NCI-H2107 (cell line): ENCODE measurements at regions not wholly inside any gene's neighbourhood (a gene's known extent, or its start where the extent isn't known, plus 50 kb on each side); places are given as distances from the start of the nearest gene placed in this dataset.

ENCODE experiments used
- DNase-seq: peaks from one replicate; lab custom pipeline; 2025; lab: John Stamatoyannopoulos, UW

- DNase-seq: no peak
Observed at GRCh38 chr2:10201201-10201600, 78.7 kb downstream of the RRM2 start.

DNA sequence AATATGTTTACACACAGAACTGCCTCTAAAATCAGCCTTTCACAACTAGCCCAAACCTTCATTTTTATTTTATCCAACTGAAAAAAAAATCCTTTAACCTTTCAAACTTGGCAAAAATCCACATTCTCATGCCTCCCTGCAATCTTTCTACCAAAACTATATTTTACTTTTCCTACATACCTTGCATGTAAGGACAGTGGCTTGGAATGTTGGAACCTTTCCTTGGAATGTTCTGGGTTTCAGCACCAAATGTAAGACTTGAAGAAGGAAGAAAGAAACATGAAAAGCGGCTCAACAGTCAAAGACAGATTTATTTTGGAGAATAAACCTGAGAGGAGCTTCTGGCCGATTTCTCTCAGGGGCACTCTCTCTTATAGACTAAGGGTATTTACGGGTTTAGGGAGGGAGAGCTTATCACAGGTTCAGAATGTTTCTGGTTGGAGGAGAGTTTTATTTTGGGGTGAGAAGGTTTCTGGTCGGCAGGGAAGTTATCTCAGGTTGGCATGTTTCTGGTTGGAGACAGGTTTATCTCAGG is 79.7 kb downstream of the RRM2 start:
- no peak for DNase-seq

GRCh38 chr2:10204326-10205161 is 82.0 kb downstream of the RRM2 start:
- no peak for DNase-seq

DNA sequence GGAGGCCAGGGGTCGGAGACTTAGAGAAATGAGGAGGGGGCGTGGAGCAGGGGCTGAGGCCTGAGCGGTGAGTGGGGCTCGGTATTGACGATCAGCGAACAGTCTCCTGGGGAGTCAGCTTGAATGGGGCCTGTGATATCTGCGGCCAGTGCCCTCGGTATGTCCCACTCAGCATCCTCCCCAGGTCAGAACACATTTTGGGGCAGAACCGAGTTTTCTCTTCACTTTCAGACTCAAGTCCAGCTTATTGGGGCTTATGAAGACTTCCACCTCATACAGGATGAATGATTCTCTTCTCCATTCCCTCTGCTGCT is 82.6 kb downstream of the RRM2 start:
- DNase-seq: no peak

- no peak for DNase-seq
Observed at GRCh38 chr2:10208736-10209135, 86.2 kb downstream of the RRM2 start.

DNA sequence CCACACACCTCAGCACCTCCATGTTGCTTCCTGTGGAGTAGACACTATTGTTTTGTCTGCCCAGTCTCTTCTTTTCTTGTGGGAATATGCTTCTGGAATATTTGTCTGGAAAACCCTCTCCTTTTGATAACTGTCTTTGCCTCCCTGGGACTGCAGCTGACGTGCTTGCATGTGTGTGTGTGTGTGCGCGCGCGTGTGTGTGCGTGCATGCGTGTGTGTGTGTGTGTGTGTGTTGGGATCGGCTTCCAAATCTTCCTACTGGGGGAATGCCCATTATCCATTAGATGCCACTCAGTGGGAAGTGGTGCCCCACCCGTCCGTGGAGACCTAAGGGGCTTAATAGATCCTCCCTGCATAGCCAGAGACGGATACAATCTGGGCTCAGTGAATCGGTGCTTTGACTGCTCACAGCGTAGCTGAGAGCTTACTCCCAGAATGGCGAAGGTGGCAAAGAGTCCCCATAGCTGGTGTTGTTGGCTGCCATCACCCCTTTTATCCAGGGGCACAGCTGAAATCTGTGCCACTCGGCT is 86.9 kb downstream of the RRM2 start:
- DNase-seq: no peak

GRCh38 chr2:10210336-10210735 is 87.8 kb downstream of the RRM2 start:
- DNase-seq: no peak

DNA sequence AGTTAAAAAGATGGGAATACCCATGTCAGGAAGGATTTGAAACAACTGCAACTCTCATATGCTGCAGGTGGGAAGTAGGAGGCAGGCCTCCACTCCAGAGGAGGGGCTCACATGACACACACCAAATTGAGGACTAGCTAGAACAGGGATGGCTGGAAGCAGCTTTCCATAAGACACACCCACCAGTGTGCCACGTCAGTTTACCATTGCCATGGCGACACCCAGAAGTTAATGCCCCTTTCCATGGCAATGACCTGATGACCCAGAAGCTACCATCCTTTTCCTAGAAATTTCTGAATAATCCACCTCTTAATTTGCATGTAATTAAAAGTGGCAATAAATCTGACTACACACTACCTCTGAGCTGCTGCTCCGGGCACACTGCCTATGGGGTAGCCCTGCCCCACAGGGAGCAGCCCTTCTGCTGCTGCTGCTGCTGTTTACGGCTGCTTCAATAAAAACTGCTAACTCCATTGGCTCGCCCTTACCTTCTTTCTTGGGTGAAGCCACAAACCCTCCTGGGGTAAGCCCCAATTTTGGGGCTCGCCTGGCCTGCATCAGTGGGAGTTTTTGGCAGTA is 89.4 kb downstream of the RRM2 start:
- no peak for DNase-seq

DNA sequence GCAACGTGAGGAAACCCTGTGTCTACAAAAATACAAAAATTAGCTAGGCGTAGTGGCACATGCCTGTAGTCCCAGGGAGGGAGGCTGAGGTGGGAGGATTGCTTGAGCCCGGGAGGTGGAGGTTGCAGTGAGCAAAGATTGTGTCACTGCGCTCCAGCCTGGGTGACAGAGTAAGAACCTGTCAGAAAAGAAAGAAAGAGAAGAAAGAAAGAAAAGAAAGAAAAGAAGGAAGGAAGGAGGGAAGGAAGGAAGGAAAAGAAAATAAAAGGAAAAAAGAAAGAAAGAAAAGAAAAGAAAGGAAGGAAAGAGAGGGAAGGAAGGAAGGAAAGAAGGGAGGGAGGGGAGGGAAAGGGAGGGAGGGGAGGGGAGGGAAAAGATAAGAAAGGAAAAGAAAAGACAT is 89.9 kb upstream of the HPCAL1 start:
- no peak for DNase-seq

GRCh38 chr2:10214179-10214578 is 88.5 kb upstream of the HPCAL1 start:
- no peak for DNase-seq

DNA sequence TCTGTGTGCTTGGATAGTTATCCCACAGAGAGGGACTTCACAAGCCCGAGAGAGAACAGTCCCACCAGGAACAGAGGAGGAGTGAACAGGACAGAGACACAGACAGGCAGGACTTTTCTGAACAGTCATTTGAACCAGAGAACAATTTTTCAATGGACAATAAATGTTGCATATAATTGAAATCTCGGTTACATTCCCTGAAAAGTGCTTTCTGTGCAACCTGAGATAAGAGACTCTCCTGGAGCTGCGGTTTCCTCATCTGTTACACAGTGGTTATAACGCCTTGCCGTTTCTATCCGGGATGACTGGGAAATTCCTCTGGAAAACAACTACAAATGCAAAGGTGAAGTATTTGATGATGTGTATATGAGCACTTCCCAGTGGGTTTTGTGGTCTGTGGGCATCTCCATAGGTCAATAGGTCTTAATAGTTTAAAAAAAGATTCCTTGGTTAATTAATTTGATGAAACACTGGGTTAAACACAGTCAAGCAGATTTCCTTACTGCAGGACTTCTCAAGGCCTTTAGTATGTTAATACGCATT is 87.2 kb upstream of the HPCAL1 start:
- DNase-seq: no peak

DNA sequence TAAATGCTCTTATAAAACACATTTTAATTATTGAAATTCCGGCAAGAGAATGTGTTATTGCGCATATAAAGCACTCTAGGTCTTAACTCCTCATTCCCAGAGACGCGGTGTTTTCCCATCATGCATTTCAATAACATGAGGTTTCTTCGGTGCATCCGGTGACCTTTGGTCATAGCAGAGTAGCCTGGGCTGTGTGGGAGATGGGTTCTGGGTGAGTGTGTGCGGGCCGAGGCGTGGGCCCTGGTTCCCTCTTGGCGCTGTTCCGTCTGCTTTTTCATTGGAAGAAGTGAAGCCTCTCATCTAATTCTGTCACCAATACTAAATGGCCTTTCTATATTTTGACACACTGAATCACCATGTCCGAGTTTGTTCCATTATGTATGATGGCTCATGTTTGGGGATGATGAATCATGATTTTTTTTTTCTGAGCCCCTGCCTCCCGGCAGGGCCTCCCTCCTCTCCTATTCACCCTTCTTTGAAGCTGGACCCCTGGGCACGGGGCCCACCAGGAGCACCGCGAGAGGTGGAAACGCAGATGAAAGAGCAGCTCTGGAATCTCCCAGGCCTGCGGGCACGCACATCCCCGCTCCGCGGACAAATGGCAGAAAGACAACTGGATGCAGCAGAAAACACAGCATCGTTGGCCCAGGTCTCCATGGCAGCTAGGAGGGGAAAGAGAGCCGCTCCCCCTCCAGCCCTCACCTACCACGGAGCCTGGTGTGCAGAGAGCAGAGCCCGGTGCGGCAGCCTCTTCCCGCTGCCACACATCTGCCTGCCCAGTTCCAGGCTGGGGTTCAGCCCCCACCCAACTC is 85.8 kb upstream of the HPCAL1 start:
- no peak for DNase-seq

DNA sequence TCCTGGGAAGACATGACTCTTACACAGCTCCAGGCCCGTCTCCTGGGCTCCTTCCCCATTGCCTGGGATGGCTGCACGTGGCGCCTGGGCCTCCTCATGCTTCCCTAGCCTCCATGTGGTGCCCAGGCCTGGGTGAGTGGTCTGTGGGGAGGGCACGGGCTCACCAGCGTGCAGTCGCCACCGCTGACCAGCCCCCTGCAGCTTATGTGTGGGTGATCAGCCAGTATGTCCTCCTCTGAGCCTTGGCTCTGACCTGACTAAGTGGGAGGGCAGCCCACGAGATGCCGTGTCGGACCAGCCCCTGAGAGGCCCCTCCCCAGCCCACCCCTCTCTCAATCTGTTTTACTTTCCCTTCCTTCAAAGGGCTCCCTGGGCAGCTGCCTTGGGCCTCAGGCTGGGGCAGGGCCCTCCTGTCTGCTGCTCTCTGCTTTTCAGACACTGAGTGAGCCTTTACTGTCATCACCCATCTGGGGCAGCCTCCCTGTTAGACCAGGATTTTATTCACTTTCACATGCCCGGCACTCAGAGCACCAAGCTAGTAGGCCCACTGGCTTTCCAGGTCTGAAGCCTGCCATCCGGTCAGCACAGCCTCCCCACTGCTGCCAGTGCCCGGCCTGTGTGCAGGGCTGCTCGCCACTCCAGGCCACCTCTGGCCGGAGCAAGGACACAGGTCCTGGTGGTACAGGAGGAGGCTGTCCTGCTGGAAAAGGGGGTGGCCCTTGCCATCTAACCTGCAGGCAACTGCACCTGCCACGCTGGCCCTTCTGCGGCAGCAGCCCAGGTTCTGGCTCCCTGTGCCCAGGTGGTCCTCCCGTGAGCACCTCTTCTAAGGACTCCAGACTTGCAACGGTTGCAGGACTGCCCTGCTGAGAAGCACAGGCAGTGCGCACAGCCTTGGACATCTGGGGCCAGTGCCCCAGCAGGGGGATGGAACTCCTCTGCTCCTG is 84.9 kb upstream of the HPCAL1 start:
- no peak for DNase-seq

DNA sequence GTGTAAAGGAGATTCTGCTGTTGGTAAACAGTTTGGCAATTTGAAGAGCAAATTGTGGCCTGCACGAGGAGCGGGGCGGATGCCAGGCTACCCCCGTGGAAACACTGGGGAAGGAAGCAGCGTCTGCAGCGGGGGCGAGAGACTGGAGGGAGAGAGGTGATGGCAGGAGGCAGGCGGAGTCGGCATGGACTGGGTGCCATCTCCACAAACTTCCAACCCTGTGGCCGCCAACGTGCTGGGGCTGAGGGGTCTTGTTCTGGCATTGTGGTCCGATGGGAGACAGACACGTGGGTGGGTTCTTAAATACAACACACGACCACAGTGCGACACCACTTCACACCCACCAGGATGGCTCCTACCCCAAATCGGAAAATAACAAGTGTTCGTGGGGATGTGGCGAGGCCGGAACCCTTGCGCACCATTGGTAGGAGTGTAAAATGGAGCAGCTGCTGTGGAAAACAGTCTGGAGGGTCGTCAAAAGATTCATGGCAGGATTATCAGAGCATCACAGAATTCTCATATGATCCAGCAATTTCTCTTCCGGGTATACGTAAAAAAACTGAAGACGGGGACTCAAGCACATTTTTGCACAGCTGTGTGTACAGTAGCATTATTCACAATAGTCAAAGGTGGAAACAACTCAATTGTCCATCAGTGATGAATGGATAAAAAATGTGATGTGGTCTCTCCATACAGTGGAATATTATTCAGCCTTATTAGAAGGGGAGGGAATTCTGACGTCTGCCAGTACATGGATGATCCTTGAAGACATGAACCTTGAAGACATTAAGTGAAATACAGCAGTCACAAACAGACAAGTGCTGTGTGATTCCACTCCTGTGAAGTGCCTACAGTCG is 82.4 kb upstream of the HPCAL1 start:
- no peak for DNase-seq

DNA sequence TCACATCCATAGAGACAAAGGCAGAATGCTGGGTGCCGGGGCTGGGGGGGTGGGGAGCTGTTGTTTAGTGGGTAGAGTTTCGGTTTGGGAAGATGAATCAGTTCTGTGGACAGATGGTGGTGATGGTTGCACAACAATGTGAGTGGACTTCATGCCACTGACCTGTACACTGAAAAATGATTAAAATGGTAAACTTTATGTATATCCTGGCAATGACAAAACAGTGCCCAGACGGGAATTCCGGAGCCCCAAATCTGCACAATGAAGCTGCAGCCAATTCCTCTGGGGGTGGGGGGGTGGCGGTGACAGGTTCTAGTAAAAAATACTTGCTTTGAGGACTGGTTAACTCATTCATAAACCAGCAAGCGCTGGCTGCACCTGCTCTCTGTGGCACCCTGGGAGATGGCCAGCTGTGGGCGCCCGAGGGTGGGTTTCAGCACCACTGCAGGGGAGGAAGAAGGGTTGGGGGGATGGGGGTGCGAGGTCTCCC is 81.8 kb upstream of the HPCAL1 start:
- peak; percentile 37 for DNase-seq

GRCh38 chr2:10221443-10221842 is 81.3 kb upstream of the HPCAL1 start:
- DNase-seq: no peak

DNA sequence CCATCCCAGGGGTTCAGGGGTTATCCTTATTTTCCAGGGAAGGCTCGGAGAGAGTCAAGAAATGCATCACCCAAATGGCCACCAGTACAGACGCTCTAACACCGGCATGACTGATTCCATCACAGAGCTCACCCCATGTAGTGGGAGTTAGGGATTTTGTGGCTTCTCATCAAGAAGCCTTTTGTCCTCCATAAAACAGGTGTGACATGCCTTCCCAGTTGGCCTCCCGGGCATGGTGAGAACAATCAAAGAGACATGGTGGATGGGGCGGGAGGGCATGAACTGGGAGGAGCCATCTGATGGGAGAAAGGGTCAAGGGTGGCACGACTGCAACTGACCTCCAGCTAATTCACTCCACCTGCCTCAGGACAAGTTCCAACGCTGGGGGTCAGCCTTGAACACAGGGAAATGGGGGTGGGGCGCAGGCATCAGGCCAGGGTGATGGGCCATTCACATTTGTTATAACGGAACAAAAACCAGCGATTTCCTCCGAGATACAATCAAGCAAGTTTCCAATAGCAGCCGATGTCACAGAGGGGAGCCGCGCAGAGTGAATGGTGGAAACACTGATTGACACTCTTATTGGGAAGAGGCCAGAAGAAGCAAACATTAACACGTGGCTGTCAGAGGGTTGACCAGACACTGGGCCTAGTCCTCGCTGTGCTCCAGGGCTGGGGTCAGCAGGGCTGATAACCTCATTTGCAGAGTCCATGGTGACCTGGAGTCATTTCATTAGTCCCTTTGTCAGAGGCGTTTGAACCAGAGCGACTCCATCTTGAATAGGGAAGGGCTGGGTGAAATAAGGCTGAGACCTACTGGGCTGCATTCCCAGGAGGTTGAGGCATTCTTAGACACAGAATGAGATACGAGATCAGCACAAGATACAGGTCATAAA is 80.5 kb upstream of the HPCAL1 start:
- no peak for DNase-seq

GRCh38 chr2:10223471-10223870 is 79.2 kb upstream of the HPCAL1 start:
- DNase-seq: no peak
